ENCODE measurements at regions not wholly inside any gene's neighbourhood (a gene's known extent, or its start where the extent isn't known, plus 50 kb on each side); places are given as distances from the start of the nearest gene placed in this dataset.

DNA sequence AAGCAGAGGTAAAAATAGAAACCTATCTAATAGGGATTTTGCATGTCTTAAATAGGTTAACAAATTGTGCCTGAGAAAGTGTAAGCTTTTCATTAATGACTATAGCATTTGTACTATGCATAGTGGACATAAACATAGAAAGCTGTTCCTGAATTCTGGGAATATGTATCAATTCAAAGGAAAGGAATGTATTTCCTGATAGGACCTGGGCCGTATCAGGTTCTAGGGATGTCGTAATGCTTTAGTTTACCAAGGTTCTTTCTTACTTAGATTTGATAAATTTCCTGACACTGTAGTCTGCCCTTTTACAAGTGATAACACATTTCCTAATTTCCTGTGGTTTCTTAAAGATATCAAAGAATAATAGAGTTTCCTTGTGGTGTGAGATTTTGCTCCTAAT is 191.3 kb downstream of the CDH7 start (continued):
- TF ChIP-seq, protein P1, sequence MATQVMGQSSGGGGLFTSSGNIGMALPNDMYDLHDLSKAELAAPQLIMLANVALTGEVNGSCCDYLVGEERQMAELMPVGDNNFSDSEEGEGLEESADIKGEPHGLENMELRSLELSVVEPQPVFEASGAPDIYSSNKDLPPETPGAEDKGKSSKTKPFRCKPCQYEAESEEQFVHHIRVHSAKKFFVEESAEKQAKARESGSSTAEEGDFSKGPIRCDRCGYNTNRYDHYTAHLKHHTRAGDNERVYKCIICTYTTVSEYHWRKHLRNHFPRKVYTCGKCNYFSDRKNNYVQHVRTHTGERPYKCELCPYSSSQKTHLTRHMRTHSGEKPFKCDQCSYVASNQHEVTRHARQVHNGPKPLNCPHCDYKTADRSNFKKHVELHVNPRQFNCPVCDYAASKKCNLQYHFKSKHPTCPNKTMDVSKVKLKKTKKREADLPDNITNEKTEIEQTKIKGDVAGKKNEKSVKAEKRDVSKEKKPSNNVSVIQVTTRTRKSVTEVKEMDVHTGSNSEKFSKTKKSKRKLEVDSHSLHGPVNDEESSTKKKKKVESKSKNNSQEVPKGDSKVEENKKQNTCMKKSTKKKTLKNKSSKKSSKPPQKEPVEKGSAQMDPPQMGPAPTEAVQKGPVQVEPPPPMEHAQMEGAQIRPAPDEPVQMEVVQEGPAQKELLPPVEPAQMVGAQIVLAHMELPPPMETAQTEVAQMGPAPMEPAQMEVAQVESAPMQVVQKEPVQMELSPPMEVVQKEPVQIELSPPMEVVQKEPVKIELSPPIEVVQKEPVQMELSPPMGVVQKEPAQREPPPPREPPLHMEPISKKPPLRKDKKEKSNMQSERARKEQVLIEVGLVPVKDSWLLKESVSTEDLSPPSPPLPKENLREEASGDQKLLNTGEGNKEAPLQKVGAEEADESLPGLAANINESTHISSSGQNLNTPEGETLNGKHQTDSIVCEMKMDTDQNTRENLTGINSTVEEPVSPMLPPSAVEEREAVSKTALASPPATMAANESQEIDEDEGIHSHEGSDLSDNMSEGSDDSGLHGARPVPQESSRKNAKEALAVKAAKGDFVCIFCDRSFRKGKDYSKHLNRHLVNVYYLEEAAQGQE (IDR thresholded peaks at IDR 0.05; ENCODE audit: borderline replicate concordance in 1 of 2, low read depth in 1 of 2, low read length in 2 of 2) = no peak
- no peak for TF ChIP-seq KDM1A (CRISPR knock-in tag; IDR thresholded peaks at IDR 0.05)
- no peak for TF ChIP-seq KAT2B (IDR thresholded peaks at IDR 0.05; ENCODE audit: borderline replicate concordance, low read depth, low read length)
- no peak for TF ChIP-seq ZNF790 (CRISPR knock-in tag; IDR thresholded peaks at IDR 0.05; ENCODE audit: borderline replicate concordance)
- TF ChIP-seq MZF1 (CRISPR knock-in tag; IDR thresholded peaks at IDR 0.05; ENCODE audit: borderline replicate concordance) = no peak
- no peak for TF ChIP-seq KMT2B (CRISPR knock-in tag; IDR thresholded peaks at IDR 0.05)
- TF ChIP-seq PAWR (CRISPR knock-in tag; IDR thresholded peaks at IDR 0.05; ENCODE audit: borderline replicate concordance) = no peak
- no peak for TF ChIP-seq ZBTB7A (CRISPR knock-in tag; IDR thresholded peaks at IDR 0.05)
- no peak for TF ChIP-seq MED1 (CRISPR knock-in tag; IDR thresholded peaks at IDR 0.05)
- no peak for TF ChIP-seq SNAI1 (CRISPR knock-in tag; IDR thresholded peaks at IDR 0.05; ENCODE audit: borderline replicate concordance)
- TF ChIP-seq, protein P2, sequence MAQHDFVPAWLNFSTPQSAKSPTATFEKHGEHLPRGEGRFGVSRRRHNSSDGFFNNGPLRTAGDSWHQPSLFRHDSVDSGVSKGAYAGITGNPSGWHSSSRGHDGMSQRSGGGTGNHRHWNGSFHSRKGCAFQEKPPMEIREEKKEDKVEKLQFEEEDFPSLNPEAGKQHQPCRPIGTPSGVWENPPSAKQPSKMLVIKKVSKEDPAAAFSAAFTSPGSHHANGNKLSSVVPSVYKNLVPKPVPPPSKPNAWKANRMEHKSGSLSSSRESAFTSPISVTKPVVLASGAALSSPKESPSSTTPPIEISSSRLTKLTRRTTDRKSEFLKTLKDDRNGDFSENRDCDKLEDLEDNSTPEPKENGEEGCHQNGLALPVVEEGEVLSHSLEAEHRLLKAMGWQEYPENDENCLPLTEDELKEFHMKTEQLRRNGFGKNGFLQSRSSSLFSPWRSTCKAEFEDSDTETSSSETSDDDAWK (CRISPR knock-in tag; IDR thresholded peaks at IDR 0.05) = no peak
- TF ChIP-seq MYC (CRISPR knock-in tag; IDR thresholded peaks at IDR 0.05; ENCODE audit: borderline replicate concordance) = no peak
- no peak for TF ChIP-seq MTF2 (CRISPR knock-in tag; IDR thresholded peaks at IDR 0.05; ENCODE audit: borderline replicate concordance)
- TF ChIP-seq ZNF557 (CRISPR knock-in tag; IDR thresholded peaks at IDR 0.05) = no peak
- TF ChIP-seq ZNF672 (CRISPR knock-in tag; IDR thresholded peaks at IDR 0.05) = no peak
- TF ChIP-seq CHD2 (IDR thresholded peaks at IDR 0.05; ENCODE audit: low read depth, low read length) = no peak
- no peak for TF ChIP-seq ZNF546 (CRISPR knock-in tag; conservative IDR thresholded peaks at IDR 0.05)
